Activated CD4-positive, alpha-beta T cell treated with anti-CD3 and anti-CD28 coated beads, Interleukin-2, amount 50 U/mL, for 4 hours (primary cell): ENCODE measurements at regions not wholly inside any gene's neighbourhood (a gene's known extent, or its start where the extent isn't known, plus 50 kb on each side); places are given as distances from the start of the nearest gene placed in this dataset.

Source experiments
- DNase-seq, 2 experiments: peaks; one replicate each; pipeline ENCODE4 v3.0.0-alpha.2; 2020

GRCh38 chr1:234708700-234709395 lies 98.9 kb upstream of the IRF2BP2 start:
- DNase-seq = no peak

GRCh38 chr1:234707641-234708040 lies 97.7 kb upstream of the IRF2BP2 start:
- no peak for DNase-seq

GRCh38 chr1:234706931-234707330 lies 97.0 kb upstream of the IRF2BP2 start:
- no peak for DNase-seq

- DNase-seq = no peak
These were observed 96.2 kb upstream of the IRF2BP2 start for GRCh38 chr1:234706199-234706598.

- no peak for DNase-seq
These were observed 95.6 kb upstream of the IRF2BP2 start for GRCh38 chr1:234705615-234706014.

- DNase-seq = no peak
These were observed 94.3 kb upstream of the IRF2BP2 start for GRCh38 chr1:234704106-234704887.

GRCh38 chr1:234702342-234703000 lies 92.5 kb upstream of the IRF2BP2 start:
- no peak for DNase-seq

- no peak for DNase-seq
These were observed 91.9 kb upstream of the IRF2BP2 start for GRCh38 chr1:234701737-234702341.

GRCh38 chr1:234699795-234700665 lies 90.1 kb upstream of the IRF2BP2 start:
- peak in 1 of 2 experiments; percentile 47 for DNase-seq

- no peak for DNase-seq
These were observed 88.7 kb upstream of the IRF2BP2 start for GRCh38 chr1:234698686-234699085.

GRCh38 chr1:234697741-234698140 lies 87.8 kb upstream of the IRF2BP2 start:
- DNase-seq = no peak

GRCh38 chr1:234697015-234697414 lies 87.0 kb upstream of the IRF2BP2 start:
- no peak for DNase-seq

GRCh38 chr1:234696148-234696576 lies 86.2 kb upstream of the IRF2BP2 start:
- DNase-seq = no peak

GRCh38 chr1:234694661-234695060 lies 84.7 kb upstream of the IRF2BP2 start:
- no peak for DNase-seq

GRCh38 chr1:234692966-234693580 lies 83.1 kb upstream of the IRF2BP2 start:
- DNase-seq = no peak

GRCh38 chr1:234691567-234691966 lies 81.6 kb upstream of the IRF2BP2 start:
- DNase-seq = no peak

- no peak for DNase-seq
These were observed 80.9 kb upstream of the IRF2BP2 start for GRCh38 chr1:234690872-234691271.

GRCh38 chr1:234689236-234689635 lies 79.3 kb upstream of the IRF2BP2 start:
- DNase-seq = no peak

- no peak for DNase-seq
These were observed 77.0 kb upstream of the IRF2BP2 start for GRCh38 chr1:234687011-234687410.

GRCh38 chr1:234686035-234686434 lies 76.1 kb upstream of the IRF2BP2 start:
- no peak for DNase-seq

- DNase-seq = no peak
These were observed 74.9 kb upstream of the IRF2BP2 start for GRCh38 chr1:234684856-234685255.
